Right lobe of liver (tissue), 6 donors: ENCODE measurements at regions not wholly inside any gene's neighbourhood (a gene's known extent, or its start where the extent isn't known, plus 50 kb on each side); places are given as distances from the start of the nearest gene placed in this dataset.
"Not testable (repeated sequence)": the region's sequence is repeated elsewhere in the genome, so short reads cannot be mapped to it uniquely, and the experiment has no call there.

Experiments
- ATAC-seq, 4 donors: fragments of 200-7000 bp; cut with Tn5 transposase; one replicate each; pipeline ENCODE4 v1.9.1; 2020; ENCODE audit warnings: mild to moderate bottlenecking in 4 of 4, moderate library complexity in 4 of 4
- DNase-seq, 3 donors: peaks; one replicate each; pipeline ENCODE4 v3.0.0-alpha.2; 2020
- H3K27ac ChIP-seq, 3 donors: fragments of 200-600 bp; one replicate each; pipeline ENCODE4 v1.8.0; 2022
- H3K27me3 ChIP-seq, 2 donors: fragments of 200-600 bp; one replicate each; pipeline ENCODE4 v1.8.0; 2022
- H3K36me3 ChIP-seq, 4 donors: fragments of 200-600 bp; sonication (generic) in 1 of 4; one replicate each; pipeline versions ENCODE4 v1.5.1 to v1.8.0; 2017 to 2022; ENCODE audit warnings: control low read depth in 1 of 4
- H3K4me1 ChIP-seq, 4 donors: fragments of 200-600 bp; sonication (generic) in 1 of 4; one replicate each; pipeline versions ENCODE4 v1.5.1 to v1.8.0; 2017 to 2022; ENCODE audit warnings: control low read depth in 1 of 4
- H3K4me3 ChIP-seq, 3 donors: fragments of 200-600 bp; one replicate each; pipeline ENCODE4 v1.8.0; 2022
- H3K9me3 ChIP-seq, 4 donors: fragments of 200-600 bp; sonication (generic) in 1 of 4; one replicate each; pipeline versions ENCODE4 v1.5.1 to v1.8.0; 2017 to 2022; ENCODE audit warnings: control low read depth in 1 of 4
- CTCF ChIP-seq, 4 donors: fragments of 200-600 bp in 3 of 4; fragments of 450-650 bp in 1 of 4; IDR thresholded peaks; one replicate each; pipeline versions ENCODE4 v1.5.1 to v1.8.0; 2016 to 2022; ENCODE audit warnings: antibody characterized with exemption in 4 of 4, mild to moderate bottlenecking in 2 of 4
- POLR2A ChIP-seq: fragments of 450-650 bp; IDR thresholded peaks from one replicate; pipeline ENCODE4 v1.6.1; 2017; ENCODE audit warnings: antibody characterized with exemption, mild to moderate bottlenecking
- WGBS: methylation state at CpG from one replicate; pipeline ENCODE4 v1.1.6; 2018; ENCODE audit warnings: low coverage, low lambda C conversion rate; ENCODE audit not compliant: insufficient coverage; ENCODE audit errors: missing lambda C conversion rate; 5-methylcytosine and 5-hydroxymethylcytosine counted together
- intact Hi-C, 2 donors: fragments of 100-400 bp; cut with DNase I; formaldehyde crosslinking; loops; one replicate each; pipeline versions ENCODE4 v1.11.2 to v1.14.1; 2022
- donor health status: DM: no; HTN: yes; CAD: no.
- donor health status: DM: no; HTN: no; CAD: no.
- donor health status: DM: no; HTN: no; CAD: no.
- donor health status: DM: no; HTN: yes; CAD: no.
- donor health status: DM: no; HTN: yes; CAD: no.

GRCh38 chr13:76286178-76286577 lies 600.0 kb downstream of the KCTD12 start:
- intact Hi-C loops, result no loop called here
- H3K4me3 ChIP-seq, result no peak overlapping the region
- no peaks in the 10 kb centered on the region for H3K36me3 ChIP-seq
- DNase-seq (no peak), ATAC-seq (no peak)
- WGBS, result 53% methylated on average over 4 of the region's 4 CpGs
- no peaks in the 10 kb centered on the region for H3K27me3 ChIP-seq
- no peaks in the 10 kb centered on the region for H3K9me3 ChIP-seq
- H3K27ac ChIP-seq, result no peak overlapping the region
- H3K4me1 ChIP-seq, result no peaks in the 10 kb centered on the region
- TF ChIP-seq POLR2A (no peak), CTCF (IDR thresholded peaks at IDR 0.05) (no peak)

GRCh38 chr13:76285463-76285862 lies 600.7 kb downstream of the KCTD12 start:
- ATAC-seq (no peak), DNase-seq (no peak)
- intact Hi-C loops, result no loop called here
- TF ChIP-seq POLR2A (no peak), CTCF (IDR thresholded peaks at IDR 0.05) (no peak)
- Histone ChIP-seq H3K4me1 (no peaks in the 10 kb centered on the region), H3K27me3 (no peaks in the 10 kb centered on the region), H3K9me3 (no peaks in the 10 kb centered on the region), H3K36me3 (no peaks in the 10 kb centered on the region), H3K4me3 (no peak overlapping the region), H3K27ac (no peak overlapping the region)
- WGBS, result 76% methylated on average over 6 of the region's 6 CpGs

DNA sequence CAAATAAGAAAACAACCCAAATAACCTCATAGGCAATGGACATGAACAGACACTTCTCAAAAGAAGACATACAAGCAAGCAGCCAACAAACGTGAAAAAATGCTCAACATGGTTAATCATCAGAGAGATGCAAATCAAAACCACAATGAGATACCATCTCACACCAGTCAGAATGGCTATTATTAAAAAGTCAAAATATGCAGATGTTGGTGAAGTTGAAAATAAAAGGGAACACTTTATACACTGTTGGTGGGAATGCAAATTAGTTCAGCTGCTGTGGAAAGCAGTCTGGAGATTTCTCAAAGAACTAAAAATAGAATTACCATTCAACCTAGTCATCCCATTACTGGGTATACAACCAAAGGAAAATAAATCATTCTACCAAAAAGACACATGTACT lies 606.4 kb downstream of the KCTD12 start:
- intact Hi-C loops, H3K27ac ChIP-seq, H3K27me3 ChIP-seq, H3K4me1 ChIP-seq, ATAC-seq, H3K4me3 ChIP-seq, H3K9me3 ChIP-seq, H3K36me3 ChIP-seq, DNase-seq: not testable (repeated sequence)
- 13% methylated on average over 1 of the region's 1 CpG for WGBS

GRCh38 chr13:76271728-76272232 lies 614.4 kb downstream of the KCTD12 start:
- no peak for DNase-seq
- ATAC-seq, result no peak
- 60% methylated on average over 2 of the region's 2 CpGs for WGBS
- intact Hi-C loops, result no loop called here
- Histone ChIP-seq H3K27ac (no peak overlapping the region), H3K9me3 (no peaks in the 10 kb centered on the region), H3K4me1 (no peaks in the 10 kb centered on the region), H3K27me3 (no peaks in the 10 kb centered on the region), H3K36me3 (no peaks in the 10 kb centered on the region), H3K4me3 (no peak overlapping the region)
- TF ChIP-seq POLR2A, result no peak
- no peak for TF ChIP-seq CTCF (IDR thresholded peaks at IDR 0.05)

GRCh38 chr13:76268307-76268706 lies 617.9 kb downstream of the KCTD12 start:
- H3K27me3 ChIP-seq, intact Hi-C loops, H3K4me3 ChIP-seq, H3K36me3 ChIP-seq, H3K4me1 ChIP-seq, H3K9me3 ChIP-seq, DNase-seq, ATAC-seq, H3K27ac ChIP-seq: not testable (repeated sequence)
- 8% methylated on average over 2 of the region's 4 CpGs for WGBS

DNA sequence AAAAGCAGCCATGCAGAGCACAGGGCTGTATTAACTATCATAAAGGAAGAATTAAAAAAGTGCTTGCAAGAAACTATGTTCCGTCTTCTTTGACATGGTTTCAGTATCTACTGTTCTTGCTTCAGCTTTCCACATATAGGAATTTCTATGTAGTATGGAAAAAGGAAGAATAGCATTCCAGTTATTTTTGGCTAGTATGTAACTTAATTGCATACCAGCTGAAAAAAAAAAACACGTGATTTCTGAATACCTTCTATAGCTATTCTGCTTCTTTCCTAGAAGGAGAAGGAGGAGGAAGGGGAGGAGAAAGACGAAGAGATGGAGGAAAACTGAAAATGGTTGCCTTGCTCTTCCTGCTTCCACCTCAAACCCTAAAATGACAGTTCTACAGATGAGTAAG lies 619.0 kb downstream of the KCTD12 start:
- WGBS, result 40% methylated on average over 3 of the region's 3 CpGs
- H3K4me1 ChIP-seq, result no peaks in the 10 kb centered on the region
- H3K27me3 ChIP-seq, result no peaks in the 10 kb centered on the region
- no peaks in the 10 kb centered on the region for H3K9me3 ChIP-seq
- H3K27ac ChIP-seq, result no peak overlapping the region
- no peak overlapping the region for H3K4me3 ChIP-seq
- no peak for TF ChIP-seq CTCF (IDR thresholded peaks at IDR 0.05)
- TF ChIP-seq POLR2A, result no peak
- intact Hi-C loops, result no loop called here
- ATAC-seq (no peak), DNase-seq (no peak)
- H3K36me3 ChIP-seq, result no peaks in the 10 kb centered on the region
